CD4-positive, alpha-beta T cell treated with Interleukin-17A for 4 hours (primary cell): ENCODE measurements at regions not wholly inside any gene's neighbourhood (a gene's known extent, or its start where the extent isn't known, plus 50 kb on each side); places are given as distances from the start of the nearest gene placed in this dataset.

Source experiments
- DNase-seq: peaks from one replicate; pipeline ENCODE4 v3.0.0-alpha.2; 2020; ENCODE audit warnings: mixed read lengths

GRCh38 chr22:22811016-22812009 lies 76.3 kb upstream of the IGLL5 start:
- no peak for DNase-seq

GRCh38 chr22:22812031-22812905 lies 75.3 kb upstream of the IGLL5 start:
- DNase-seq = no peak

- no peak for DNase-seq
These were observed 74.2 kb upstream of the IGLL5 start for GRCh38 chr22:22813126-22814075.

GRCh38 chr22:22814666-22815396 lies 72.8 kb upstream of the IGLL5 start:
- no peak for DNase-seq

- no peak for DNase-seq
These were observed 72.0 kb upstream of the IGLL5 start for GRCh38 chr22:22815397-22816170.

- no peak for DNase-seq
These were observed 71.5 kb upstream of the IGLL5 start for GRCh38 chr22:22816171-22816514.

- DNase-seq = no peak
These were observed 70.7 kb upstream of the IGLL5 start for GRCh38 chr22:22816766-22817410.

- no peak for DNase-seq
These were observed 70.0 kb upstream of the IGLL5 start for GRCh38 chr22:22817468-22818201.

- DNase-seq = no peak
These were observed 69.4 kb upstream of the IGLL5 start for GRCh38 chr22:22818202-22818538.

GRCh38 chr22:22818861-22819855 lies 68.5 kb upstream of the IGLL5 start:
- peak; percentile 65 for DNase-seq

- DNase-seq = no peak
These were observed 67.5 kb upstream of the IGLL5 start for GRCh38 chr22:22820076-22820475.

GRCh38 chr22:22820626-22821025 lies 67.0 kb upstream of the IGLL5 start:
- peak; percentile 65 for DNase-seq

GRCh38 chr22:22821340-22821739 lies 66.3 kb upstream of the IGLL5 start:
- no peak for DNase-seq

- DNase-seq = peak; percentile 16
These were observed 65.5 kb upstream of the IGLL5 start for GRCh38 chr22:22822106-22822505.

- DNase-seq = peak; percentile 49
These were observed 65.1 kb upstream of the IGLL5 start for GRCh38 chr22:22822553-22822952.

- DNase-seq = peak; percentile 25
These were observed 64.3 kb upstream of the IGLL5 start for GRCh38 chr22:22823131-22823810.

GRCh38 chr22:22824340-22825212 lies 63.0 kb upstream of the IGLL5 start:
- DNase-seq = no peak
